Right ventricle myocardium superior (tissue), 1 donor: ENCODE measurements at regions not wholly inside any gene's neighbourhood (a gene's known extent, or its start where the extent isn't known, plus 50 kb on each side); places are given as distances from the start of the nearest gene placed in this dataset.

Source experiments
- ATAC-seq: fragments of 200-7000 bp; cut with Tn5 transposase; one replicate; pipeline ENCODE4 v1.9.1; 2020; ENCODE audit warnings: mild to moderate bottlenecking; ENCODE audit not compliant: poor library complexity
- DNase-seq: peaks from one replicate; pipeline ENCODE4 v3.0.0-alpha.2; 2020
- intact Hi-C: fragments of 100-400 bp; cut with DNase I; formaldehyde crosslinking; loops from one replicate; pipeline ENCODE4 v1.11.2; 2022
- donor health status: DM: no; HTN: yes; CAD: no; lungs with severe emphysema.

DNA sequence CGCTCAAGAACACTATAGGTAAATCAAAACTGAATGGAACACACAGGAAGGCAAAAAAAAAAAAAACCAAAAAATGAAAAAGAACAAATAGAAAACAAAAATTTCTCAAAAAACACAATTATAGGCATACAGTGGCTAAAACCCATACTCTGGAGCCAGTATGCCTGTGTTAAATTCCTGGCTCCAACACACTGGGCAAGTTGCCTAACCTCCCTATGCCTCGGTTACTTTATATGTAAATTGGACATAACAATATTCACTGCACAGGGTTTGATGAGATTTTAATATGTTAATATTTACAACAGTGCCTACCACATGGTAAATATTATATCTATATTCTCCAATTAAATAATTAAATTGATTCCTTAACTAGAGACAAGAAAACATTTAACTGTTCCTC, 217.1 kb downstream of the HTR7 start:
- ATAC-seq (no peak), DNase-seq (no peak)
- intact Hi-C loops, result no loop called here

DNA sequence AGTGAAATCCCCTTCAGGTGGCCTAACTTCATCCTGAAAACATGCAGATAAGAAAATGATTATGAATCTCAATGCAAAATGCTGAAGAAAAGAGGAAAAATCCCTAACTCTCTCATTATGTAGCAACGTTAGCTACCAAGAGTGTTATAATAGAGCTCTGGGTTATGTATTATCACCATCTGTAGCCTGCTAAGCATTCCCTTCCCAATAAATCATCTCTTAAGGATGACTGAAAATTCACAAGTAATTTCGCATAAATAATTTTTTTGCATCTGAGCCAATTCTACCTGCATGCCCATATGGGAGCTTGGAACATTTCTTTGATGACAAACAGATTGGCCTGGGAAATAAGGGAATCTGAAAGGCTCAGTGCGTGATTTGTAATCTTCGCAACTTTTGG, 216.1 kb downstream of the HTR7 start:
- ATAC-seq, result no peak
- intact Hi-C loops, result no loop called here

DNA sequence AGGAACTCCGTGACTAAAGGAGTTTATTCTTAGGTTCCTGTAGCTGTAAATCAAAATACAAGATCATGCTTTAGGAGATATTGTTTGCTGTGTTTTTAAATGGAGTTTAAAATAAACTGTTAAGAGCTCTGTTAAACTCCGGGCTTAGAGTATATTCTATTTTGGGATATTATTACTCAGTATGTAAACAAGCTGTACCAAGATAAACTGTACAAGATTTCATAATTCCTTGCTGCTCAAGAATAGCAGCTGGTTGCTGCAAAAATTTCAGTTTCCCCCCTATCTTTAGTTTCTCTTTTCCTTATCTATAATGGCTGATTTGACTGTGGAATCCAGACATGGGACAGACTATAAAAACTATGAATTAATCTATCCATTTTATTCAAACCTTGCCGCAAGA, 215.7 kb downstream of the HTR7 start:
- DNase-seq, result no peak

More for the DNA sequence above, 216.1 kb downstream of the HTR7 start:
- no peak for DNase-seq

DNA sequence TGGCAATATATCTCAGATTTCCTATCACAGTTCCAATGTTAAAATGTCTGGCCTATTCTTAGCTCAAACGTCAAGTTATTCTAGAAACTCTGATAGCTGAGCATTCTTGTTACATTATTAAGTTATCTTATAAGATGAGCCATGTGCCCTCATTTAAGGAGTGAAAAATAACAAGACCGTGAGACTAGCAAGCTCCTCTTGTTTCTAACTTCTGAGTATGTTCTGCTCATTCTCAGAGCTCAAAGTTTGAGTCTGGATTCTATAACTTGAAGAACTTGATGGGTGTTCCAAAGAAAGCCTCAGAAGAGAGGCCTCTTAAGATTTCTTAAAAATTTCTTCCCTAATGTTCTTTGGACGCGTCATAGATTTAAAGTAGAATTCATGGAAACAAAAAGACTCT, 215.2 kb downstream of the HTR7 start:
- DNase-seq, result no peak
- ATAC-seq, result no peak
- intact Hi-C loops, result no loop called here

More for the DNA sequence above, 215.7 kb downstream of the HTR7 start:
- peak; percentile 53 for ATAC-seq
- intact Hi-C loops, result no loop called here

GRCh38 chr10:90644165-90644564, 213.7 kb downstream of the HTR7 start:
- intact Hi-C loops, result no loop called here
- no peak for DNase-seq
- ATAC-seq, result no peak

DNA sequence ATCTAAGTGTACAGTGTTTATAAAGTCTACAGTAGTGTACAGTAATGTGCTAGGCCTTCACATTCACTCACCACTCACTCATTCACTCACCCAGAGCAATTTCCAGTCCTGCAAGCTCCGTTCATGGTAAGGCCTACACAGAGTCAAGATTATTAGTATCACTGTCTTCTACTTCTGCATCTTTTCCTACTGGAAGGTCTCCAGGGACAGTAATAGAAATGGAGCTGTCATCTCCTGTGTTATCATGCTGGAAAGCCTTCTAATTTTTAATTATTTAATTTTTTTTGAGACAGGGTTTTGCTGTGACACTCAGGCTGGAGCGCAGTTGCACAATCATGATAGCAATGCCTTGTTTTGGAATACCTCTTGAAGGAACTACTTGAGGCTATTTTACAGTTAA, 207.0 kb downstream of the HTR7 start:
- ATAC-seq, result no peak
- intact Hi-C loops, result no loop called here
- DNase-seq, result no peak

GRCh38 chr10:90652519-90652918, 205.3 kb downstream of the HTR7 start:
- DNase-seq, result no peak
- intact Hi-C loops, result no loop called here
- no peak for ATAC-seq

GRCh38 chr10:90658791-90659190, 199.0 kb downstream of the HTR7 start:
- intact Hi-C loops, result no loop called here
- ATAC-seq (no peak), DNase-seq (no peak)

- intact Hi-C loops, result no loop called here
- ATAC-seq, result no peak
- DNase-seq, result no peak
Observed at GRCh38 chr10:90665905-90666662, 191.8 kb downstream of the HTR7 start.

DNA sequence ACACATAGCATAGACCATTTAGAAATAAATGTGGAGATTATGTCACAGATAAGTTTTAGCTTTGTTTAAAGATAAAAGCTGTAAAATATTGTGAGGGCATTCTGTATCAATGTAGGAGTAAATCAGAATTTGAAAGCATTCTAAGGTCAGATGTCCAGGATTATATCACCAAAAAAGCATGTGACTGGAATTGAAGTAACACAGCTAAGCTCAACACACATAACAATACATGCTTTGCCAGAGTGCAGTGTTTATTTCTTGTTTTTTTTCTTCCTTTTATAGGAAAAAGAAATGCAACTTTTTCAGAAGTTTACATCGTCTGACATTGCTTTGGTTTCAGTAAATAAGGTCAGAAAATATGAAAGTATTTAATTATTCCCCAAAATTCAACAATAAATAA, 183.4 kb downstream of the HTR7 start:
- DNase-seq (no peak), ATAC-seq (no peak)
- intact Hi-C loops, result no loop called here

DNA sequence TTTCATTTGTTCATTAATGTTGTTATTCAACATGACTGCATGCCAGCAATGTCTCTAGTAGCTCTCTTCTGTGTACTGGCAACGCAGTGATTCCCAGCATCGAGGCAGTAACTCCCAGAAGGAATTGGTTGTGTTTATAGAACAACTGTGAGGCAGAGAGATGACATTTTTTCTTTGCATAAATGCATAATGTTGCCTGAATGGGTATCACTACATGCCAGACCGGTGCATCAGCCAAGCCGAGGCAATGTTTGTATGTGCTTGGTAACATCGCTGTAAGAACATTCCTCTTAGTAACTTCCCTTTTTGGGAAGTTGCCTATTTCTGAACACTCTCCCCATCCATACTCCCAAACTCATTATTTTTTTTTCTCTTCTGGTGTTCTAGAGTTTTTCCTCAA, 182.9 kb downstream of the HTR7 start:
- intact Hi-C loops, result no loop called here
- no peak for DNase-seq
- ATAC-seq, result no peak

- DNase-seq (no peak), ATAC-seq (no peak)
- intact Hi-C loops, result no loop called here
Observed at GRCh38 chr10:90675621-90676020, 182.2 kb downstream of the HTR7 start.
